ENCODE measurements at regions not wholly inside any gene's neighbourhood (a gene's known extent, or its start where the extent isn't known, plus 50 kb on each side); places are given as distances from the start of the nearest gene placed in this dataset.

DNA sequence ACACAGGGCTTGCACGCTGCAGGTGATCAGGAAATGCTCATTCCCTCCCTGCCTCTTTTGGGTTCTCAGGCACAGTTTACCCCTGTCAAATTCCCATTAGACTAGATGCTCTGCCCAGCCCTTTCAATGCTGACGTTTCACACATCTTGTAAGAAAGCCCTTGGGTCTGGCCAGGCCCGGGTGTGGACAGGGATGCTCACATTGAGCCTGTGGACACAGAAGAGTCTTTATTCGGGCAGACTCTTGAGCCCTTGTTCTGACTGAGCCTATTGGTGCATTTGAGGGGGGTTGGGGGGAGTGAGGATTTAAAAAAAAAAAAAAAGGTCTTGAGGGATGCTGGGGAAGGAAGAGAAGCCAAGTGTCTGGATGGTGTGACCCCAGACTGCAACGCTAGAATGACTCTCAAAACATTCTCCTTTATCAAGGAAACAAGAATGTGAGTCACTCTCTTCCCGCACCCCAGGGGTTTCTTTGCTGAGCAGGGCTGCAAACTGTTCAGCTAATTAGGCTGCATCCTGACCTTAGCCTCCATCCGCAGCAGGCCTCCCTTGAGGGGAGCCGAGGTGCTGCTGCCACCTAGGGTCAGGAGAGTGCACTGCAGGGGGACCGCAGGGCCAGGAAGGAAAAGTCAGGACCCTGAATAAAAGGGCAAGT, 53.6 kb upstream of the TMEM72 start (continued):
- TF ChIP-seq, protein P1, sequence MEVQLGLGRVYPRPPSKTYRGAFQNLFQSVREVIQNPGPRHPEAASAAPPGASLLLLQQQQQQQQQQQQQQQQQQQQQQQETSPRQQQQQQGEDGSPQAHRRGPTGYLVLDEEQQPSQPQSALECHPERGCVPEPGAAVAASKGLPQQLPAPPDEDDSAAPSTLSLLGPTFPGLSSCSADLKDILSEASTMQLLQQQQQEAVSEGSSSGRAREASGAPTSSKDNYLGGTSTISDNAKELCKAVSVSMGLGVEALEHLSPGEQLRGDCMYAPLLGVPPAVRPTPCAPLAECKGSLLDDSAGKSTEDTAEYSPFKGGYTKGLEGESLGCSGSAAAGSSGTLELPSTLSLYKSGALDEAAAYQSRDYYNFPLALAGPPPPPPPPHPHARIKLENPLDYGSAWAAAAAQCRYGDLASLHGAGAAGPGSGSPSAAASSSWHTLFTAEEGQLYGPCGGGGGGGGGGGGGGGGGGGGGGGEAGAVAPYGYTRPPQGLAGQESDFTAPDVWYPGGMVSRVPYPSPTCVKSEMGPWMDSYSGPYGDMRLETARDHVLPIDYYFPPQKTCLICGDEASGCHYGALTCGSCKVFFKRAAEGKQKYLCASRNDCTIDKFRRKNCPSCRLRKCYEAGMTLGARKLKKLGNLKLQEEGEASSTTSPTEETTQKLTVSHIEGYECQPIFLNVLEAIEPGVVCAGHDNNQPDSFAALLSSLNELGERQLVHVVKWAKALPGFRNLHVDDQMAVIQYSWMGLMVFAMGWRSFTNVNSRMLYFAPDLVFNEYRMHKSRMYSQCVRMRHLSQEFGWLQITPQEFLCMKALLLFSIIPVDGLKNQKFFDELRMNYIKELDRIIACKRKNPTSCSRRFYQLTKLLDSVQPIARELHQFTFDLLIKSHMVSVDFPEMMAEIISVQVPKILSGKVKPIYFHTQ (CRISPR knock-in tag; IDR thresholded peaks at IDR 0.05), result no peak
- TF ChIP-seq FOXK1 (CRISPR knock-in tag; IDR thresholded peaks at IDR 0.05), result peak; percentile 66

DNA sequence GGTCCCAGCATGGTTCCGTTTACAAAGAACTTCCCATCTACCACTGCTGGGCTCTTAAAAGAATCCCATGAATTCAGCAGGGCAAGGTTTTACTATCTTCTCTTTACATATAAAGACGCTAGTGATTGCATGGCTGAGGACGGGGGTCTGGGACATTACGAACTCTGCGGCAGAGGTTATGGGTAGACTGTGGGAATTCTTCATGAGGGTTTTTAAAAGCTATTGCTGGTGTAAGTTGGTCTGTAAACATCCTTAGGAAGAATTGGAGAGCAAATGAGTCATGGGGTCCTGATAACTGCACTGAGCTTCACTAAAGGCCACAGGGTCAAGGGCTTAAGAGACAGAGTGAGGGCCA, 53.1 kb upstream of the TMEM72 start:
- DNase-seq (ENCODE audit: low spot score), result no peak
- CTCF ChIA-PET, result interaction anchor here (0.7 to 2.5 kb wide), 14 partner anchors 13 to 1168 kb away, joined by 3 to 14 read pairs (median 3); no protein-coding TSS in a partner anchor
- Mint-ChIP-seq H3K27ac (no peak overlapping the region), H3K4me1 (peaks cover 42% of the 10 kb centered on the region), H3K9me3 (peaks cover 6% of the 10 kb centered on the region), H3K27me3 (ENCODE audit: low read depth) (peaks cover 43% of the 10 kb centered on the region), H3K4me3 (no peak overlapping the region), H3K36me3 (no peaks in the 10 kb centered on the region)
- no peak for TF ChIP-seq NFE2L1 (CRISPR knock-in tag; IDR thresholded peaks at IDR 0.05)
- TF ChIP-seq IRF2 (CRISPR knock-in tag; IDR thresholded peaks at IDR 0.05; ENCODE audit: borderline replicate concordance, low read depth), result no peak
- TF ChIP-seq, protein P2, sequence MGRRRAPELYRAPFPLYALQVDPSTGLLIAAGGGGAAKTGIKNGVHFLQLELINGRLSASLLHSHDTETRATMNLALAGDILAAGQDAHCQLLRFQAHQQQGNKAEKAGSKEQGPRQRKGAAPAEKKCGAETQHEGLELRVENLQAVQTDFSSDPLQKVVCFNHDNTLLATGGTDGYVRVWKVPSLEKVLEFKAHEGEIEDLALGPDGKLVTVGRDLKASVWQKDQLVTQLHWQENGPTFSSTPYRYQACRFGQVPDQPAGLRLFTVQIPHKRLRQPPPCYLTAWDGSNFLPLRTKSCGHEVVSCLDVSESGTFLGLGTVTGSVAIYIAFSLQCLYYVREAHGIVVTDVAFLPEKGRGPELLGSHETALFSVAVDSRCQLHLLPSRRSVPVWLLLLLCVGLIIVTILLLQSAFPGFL (CRISPR knock-in tag; IDR thresholded peaks at IDR 0.05; ENCODE audit: borderline replicate concordance), result no peak
- TF ChIP-seq, protein P1 (CRISPR knock-in tag; IDR thresholded peaks at IDR 0.05), result no peak
- POLR2A ChIA-PET, result interaction anchor here (0.7 kb wide), 1 partner anchor 598 kb away, joined by 4 read pairs; no protein-coding TSS in a partner anchor
- no peak for ATAC-seq

DNA sequence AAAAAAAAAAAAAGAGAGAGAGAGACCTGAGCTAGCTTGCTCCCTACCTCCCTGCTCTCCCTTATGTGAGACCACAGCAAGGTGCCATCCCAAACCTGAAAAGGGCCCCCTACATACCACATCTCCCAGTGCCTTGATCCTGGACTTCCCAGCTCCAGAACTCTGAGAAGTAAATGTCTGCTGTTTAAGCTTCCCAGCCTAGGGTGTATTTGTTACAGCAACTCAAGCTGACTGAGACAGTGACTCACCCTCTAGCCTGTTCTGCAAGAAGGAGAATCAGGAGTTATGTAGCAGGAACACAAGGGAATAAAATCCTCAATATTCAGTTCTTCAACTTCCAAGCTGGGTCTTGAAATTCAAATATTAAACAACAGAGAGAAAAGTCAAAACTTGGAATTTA, 52.1 kb upstream of the TMEM72 start:
- ChIA-PET POLR2A (no interaction called here), CTCF (interaction anchor here (1.3 to 2.4 kb wide), 2 partner anchors 352 to 488 kb away, joined by 5 to 8 read pairs; no protein-coding TSS in a partner anchor)
- ATAC-seq (no peak), DNase-seq (ENCODE audit: low spot score) (no peak)
- Mint-ChIP-seq H3K27ac (no peak overlapping the region), H3K9me3 (peaks cover 6% of the 10 kb centered on the region), H3K27me3 (ENCODE audit: low read depth) (peaks cover 52% of the 10 kb centered on the region), H3K4me1 (peaks cover 48% of the 10 kb centered on the region), H3K36me3 (no peaks in the 10 kb centered on the region), H3K4me3 (no peak overlapping the region)
- TF ChIP-seq CREM (CRISPR knock-in tag; IDR thresholded peaks at IDR 0.05), result no peak
- TF ChIP-seq ELF4 (CRISPR knock-in tag; IDR thresholded peaks at IDR 0.05; ENCODE audit: low read depth), result no peak
- TF ChIP-seq ATF1 (CRISPR knock-in tag; IDR thresholded peaks at IDR 0.05), result no peak
- no peak for TF ChIP-seq ZNF219 (CRISPR knock-in tag; IDR thresholded peaks at IDR 0.05; ENCODE audit: borderline replicate concordance)
- TF ChIP-seq ZNF396 (CRISPR knock-in tag; IDR thresholded peaks at IDR 0.05; ENCODE audit: borderline replicate concordance), result no peak
- TF ChIP-seq FOXK1 (CRISPR knock-in tag; IDR thresholded peaks at IDR 0.05), result no peak
- TF ChIP-seq, protein P3, sequence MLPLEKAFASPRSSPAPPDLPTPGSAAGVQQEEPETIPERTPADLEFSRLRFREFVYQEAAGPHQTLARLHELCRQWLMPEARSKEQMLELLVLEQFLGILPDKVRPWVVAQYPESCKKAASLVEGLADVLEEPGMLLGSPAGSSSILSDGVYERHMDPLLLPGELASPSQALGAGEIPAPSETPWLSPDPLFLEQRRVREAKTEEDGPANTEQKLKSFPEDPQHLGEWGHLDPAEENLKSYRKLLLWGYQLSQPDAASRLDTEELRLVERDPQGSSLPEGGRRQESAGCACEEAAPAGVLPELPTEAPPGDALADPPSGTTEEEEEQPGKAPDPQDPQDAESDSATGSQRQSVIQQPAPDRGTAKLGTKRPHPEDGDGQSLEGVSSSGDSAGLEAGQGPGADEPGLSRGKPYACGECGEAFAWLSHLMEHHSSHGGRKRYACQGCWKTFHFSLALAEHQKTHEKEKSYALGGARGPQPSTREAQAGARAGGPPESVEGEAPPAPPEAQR (CRISPR knock-in tag; IDR thresholded peaks at IDR 0.05), result no peak
- TF ChIP-seq, protein P4, sequence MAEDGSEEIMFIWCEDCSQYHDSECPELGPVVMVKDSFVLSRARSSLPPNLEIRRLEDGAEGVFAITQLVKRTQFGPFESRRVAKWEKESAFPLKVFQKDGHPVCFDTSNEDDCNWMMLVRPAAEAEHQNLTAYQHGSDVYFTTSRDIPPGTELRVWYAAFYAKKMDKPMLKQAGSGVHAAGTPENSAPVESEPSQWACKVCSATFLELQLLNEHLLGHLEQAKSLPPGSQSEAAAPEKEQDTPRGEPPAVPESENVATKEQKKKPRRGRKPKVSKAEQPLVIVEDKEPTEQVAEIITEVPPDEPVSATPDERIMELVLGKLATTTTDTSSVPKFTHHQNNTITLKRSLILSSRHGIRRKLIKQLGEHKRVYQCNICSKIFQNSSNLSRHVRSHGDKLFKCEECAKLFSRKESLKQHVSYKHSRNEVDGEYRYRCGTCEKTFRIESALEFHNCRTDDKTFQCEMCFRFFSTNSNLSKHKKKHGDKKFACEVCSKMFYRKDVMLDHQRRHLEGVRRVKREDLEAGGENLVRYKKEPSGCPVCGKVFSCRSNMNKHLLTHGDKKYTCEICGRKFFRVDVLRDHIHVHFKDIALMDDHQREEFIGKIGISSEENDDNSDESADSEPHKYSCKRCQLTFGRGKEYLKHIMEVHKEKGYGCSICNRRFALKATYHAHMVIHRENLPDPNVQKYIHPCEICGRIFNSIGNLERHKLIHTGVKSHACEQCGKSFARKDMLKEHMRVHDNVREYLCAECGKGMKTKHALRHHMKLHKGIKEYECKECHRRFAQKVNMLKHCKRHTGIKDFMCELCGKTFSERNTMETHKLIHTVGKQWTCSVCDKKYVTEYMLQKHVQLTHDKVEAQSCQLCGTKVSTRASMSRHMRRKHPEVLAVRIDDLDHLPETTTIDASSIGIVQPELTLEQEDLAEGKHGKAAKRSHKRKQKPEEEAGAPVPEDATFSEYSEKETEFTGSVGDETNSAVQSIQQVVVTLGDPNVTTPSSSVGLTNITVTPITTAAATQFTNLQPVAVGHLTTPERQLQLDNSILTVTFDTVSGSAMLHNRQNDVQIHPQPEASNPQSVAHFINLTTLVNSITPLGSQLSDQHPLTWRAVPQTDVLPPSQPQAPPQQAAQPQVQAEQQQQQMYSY (CRISPR knock-in tag; IDR thresholded peaks at IDR 0.05), result no peak
- TF ChIP-seq, protein P5, sequence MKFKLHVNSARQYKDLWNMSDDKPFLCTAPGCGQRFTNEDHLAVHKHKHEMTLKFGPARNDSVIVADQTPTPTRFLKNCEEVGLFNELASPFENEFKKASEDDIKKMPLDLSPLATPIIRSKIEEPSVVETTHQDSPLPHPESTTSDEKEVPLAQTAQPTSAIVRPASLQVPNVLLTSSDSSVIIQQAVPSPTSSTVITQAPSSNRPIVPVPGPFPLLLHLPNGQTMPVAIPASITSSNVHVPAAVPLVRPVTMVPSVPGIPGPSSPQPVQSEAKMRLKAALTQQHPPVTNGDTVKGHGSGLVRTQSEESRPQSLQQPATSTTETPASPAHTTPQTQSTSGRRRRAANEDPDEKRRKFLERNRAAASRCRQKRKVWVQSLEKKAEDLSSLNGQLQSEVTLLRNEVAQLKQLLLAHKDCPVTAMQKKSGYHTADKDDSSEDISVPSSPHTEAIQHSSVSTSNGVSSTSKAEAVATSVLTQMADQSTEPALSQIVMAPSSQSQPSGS (CRISPR knock-in tag; IDR thresholded peaks at IDR 0.05; ENCODE audit: borderline replicate concordance, low read depth), result no peak
- TF ChIP-seq, protein P6, sequence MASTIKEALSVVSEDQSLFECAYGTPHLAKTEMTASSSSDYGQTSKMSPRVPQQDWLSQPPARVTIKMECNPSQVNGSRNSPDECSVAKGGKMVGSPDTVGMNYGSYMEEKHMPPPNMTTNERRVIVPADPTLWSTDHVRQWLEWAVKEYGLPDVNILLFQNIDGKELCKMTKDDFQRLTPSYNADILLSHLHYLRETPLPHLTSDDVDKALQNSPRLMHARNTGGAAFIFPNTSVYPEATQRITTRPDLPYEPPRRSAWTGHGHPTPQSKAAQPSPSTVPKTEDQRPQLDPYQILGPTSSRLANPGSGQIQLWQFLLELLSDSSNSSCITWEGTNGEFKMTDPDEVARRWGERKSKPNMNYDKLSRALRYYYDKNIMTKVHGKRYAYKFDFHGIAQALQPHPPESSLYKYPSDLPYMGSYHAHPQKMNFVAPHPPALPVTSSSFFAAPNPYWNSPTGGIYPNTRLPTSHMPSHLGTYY (CRISPR knock-in tag; IDR thresholded peaks at IDR 0.05), result no peak
- TF ChIP-seq NFATC4 (CRISPR knock-in tag; IDR thresholded peaks at IDR 0.05), result no peak
- TF ChIP-seq ETV6 (CRISPR knock-in tag; IDR thresholded peaks at IDR 0.05), result no peak
